Activated naive CD4-positive, alpha-beta T cell treated with anti-CD3 and anti-CD28 coated beads for 36 hours (primary cell): ENCODE measurements at regions not wholly inside any gene's neighbourhood (a gene's known extent, or its start where the extent isn't known, plus 50 kb on each side); places are given as distances from the start of the nearest gene placed in this dataset.

ENCODE experiments used
- CTCF ChIA-PET: fragments of 350-600 bp; sonication (Branson Sonifier 250); formaldehyde crosslinking; loops from one replicate; lab custom pipeline; 2021; ENCODE audit warnings: antibody characterized with exemption; lab: Charles Lee
- DNase-seq: peaks from one replicate; pipeline ENCODE4 v3.0.0-alpha.2; 2020
- H3K27ac Mint-ChIP-seq: one replicate; pipeline ENCODE4 v1.8.0; 2021; ENCODE audit warnings: mild to moderate bottlenecking, mixed read lengths
- H3K27me3 Mint-ChIP-seq: one replicate; pipeline ENCODE4 v1.8.0; 2021; ENCODE audit warnings: low read depth, mixed read lengths
- H3K36me3 Mint-ChIP-seq: one replicate; pipeline ENCODE4 v1.8.0; 2021; ENCODE audit warnings: low read depth, mixed read lengths
- H3K4me1 Mint-ChIP-seq: one replicate; pipeline ENCODE4 v1.8.0; 2021; ENCODE audit warnings: low read depth, mixed read lengths
- H3K4me3 Mint-ChIP-seq: one replicate; pipeline ENCODE4 v1.8.0; 2021; ENCODE audit warnings: mild to moderate bottlenecking, moderate library complexity, mixed read lengths
- H3K9me3 Mint-ChIP-seq: one replicate; pipeline ENCODE4 v1.8.0; 2021; ENCODE audit warnings: mixed read lengths
- intact Hi-C: fragments of 100-400 bp; cut with micrococcal nuclease; formaldehyde crosslinking; loops from one replicate; pipeline ENCODE4 v1.15.1; 2023

- Mint-ChIP-seq H3K27me3 (no peaks in the 10 kb centered on the region), H3K27ac (no peak overlapping the region), H3K36me3 (no peaks in the 10 kb centered on the region), H3K9me3 (peaks cover 4% of the 10 kb centered on the region), H3K4me1 (no peaks in the 10 kb centered on the region), H3K4me3 (no peak overlapping the region)
- DNase-seq, result no peak
- CTCF ChIA-PET, result no interaction called here
- intact Hi-C loops, result no loop called here
Observed at GRCh38 chr5:164959761-164960160, 1454.3 kb downstream of the MAT2B start.

- DNase-seq, result no peak
- CTCF ChIA-PET, result no interaction called here
- H3K4me3 Mint-ChIP-seq, result no peak overlapping the region
- H3K36me3 Mint-ChIP-seq, result no peaks in the 10 kb centered on the region
- H3K27ac Mint-ChIP-seq, result no peak overlapping the region
- no peaks in the 10 kb centered on the region for H3K27me3 Mint-ChIP-seq
- intact Hi-C loops, result no loop called here
- peaks cover 1% of the 10 kb centered on the region for H3K9me3 Mint-ChIP-seq
- no peaks in the 10 kb centered on the region for H3K4me1 Mint-ChIP-seq
Observed at GRCh38 chr5:164962329-164962961, 1457.0 kb downstream of the MAT2B start.

- CTCF ChIA-PET, result no interaction called here
- intact Hi-C loops, result no loop called here
- Mint-ChIP-seq H3K9me3 (no peaks in the 10 kb centered on the region), H3K36me3 (no peaks in the 10 kb centered on the region), H3K4me1 (no peaks in the 10 kb centered on the region), H3K27ac (no peak overlapping the region), H3K27me3 (no peaks in the 10 kb centered on the region), H3K4me3 (no peak overlapping the region)
- DNase-seq, result no peak
Observed at GRCh38 chr5:164966611-164967010, 1461.2 kb downstream of the MAT2B start.

GRCh38 chr5:164967354-164967753 lies 1461.9 kb downstream of the MAT2B start:
- Mint-ChIP-seq H3K4me3 (no peak overlapping the region), H3K4me1 (no peaks in the 10 kb centered on the region), H3K9me3 (no peaks in the 10 kb centered on the region), H3K36me3 (no peaks in the 10 kb centered on the region), H3K27ac (no peak overlapping the region), H3K27me3 (no peaks in the 10 kb centered on the region)
- DNase-seq, result no peak
- CTCF ChIA-PET, result no interaction called here
- intact Hi-C loops, result no loop called here

- DNase-seq, result no peak
- CTCF ChIA-PET, result no interaction called here
- Mint-ChIP-seq H3K9me3 (peaks cover 20% of the 10 kb centered on the region), H3K4me3 (no peak overlapping the region), H3K27ac (no peak overlapping the region), H3K4me1 (no peaks in the 10 kb centered on the region), H3K27me3 (no peaks in the 10 kb centered on the region), H3K36me3 (no peaks in the 10 kb centered on the region)
- intact Hi-C loops, result no loop called here
Observed at GRCh38 chr5:164972973-164973372, 1467.6 kb downstream of the MAT2B start.

- Mint-ChIP-seq H3K27me3 (no peaks in the 10 kb centered on the region), H3K4me3 (no peak overlapping the region), H3K9me3 (peaks cover 23% of the 10 kb centered on the region), H3K27ac (no peak overlapping the region), H3K4me1 (no peaks in the 10 kb centered on the region), H3K36me3 (no peaks in the 10 kb centered on the region)
- no peak for DNase-seq
- CTCF ChIA-PET, result no interaction called here
- intact Hi-C loops, result no loop called here
Observed at GRCh38 chr5:164975986-164976385, 1470.6 kb downstream of the MAT2B start.

- H3K9me3 Mint-ChIP-seq, result peaks cover 16% of the 10 kb centered on the region
- DNase-seq, result no peak
- no peaks in the 10 kb centered on the region for H3K27me3 Mint-ChIP-seq
- no peaks in the 10 kb centered on the region for H3K36me3 Mint-ChIP-seq
- H3K4me1 Mint-ChIP-seq, result no peaks in the 10 kb centered on the region
- no peak overlapping the region for H3K27ac Mint-ChIP-seq
- CTCF ChIA-PET, result interaction anchor here (0.6 kb wide), 1 partner anchor 106 kb away, joined by 3 read pairs; no protein-coding TSS in a partner anchor
- intact Hi-C loops, result no loop called here
- no peak overlapping the region for H3K4me3 Mint-ChIP-seq
Observed at GRCh38 chr5:164980480-164980879, 1475.1 kb downstream of the MAT2B start.

- H3K4me1 Mint-ChIP-seq, result no peaks in the 10 kb centered on the region
- DNase-seq, result no peak
- H3K27ac Mint-ChIP-seq, result no peak overlapping the region
- intact Hi-C loops, result no loop called here
- H3K27me3 Mint-ChIP-seq, result no peaks in the 10 kb centered on the region
- H3K9me3 Mint-ChIP-seq, result peaks cover 8% of the 10 kb centered on the region
- CTCF ChIA-PET, result no interaction called here
- H3K36me3 Mint-ChIP-seq, result no peaks in the 10 kb centered on the region
- H3K4me3 Mint-ChIP-seq, result no peak overlapping the region
Observed at GRCh38 chr5:164998142-164998541, 1492.7 kb downstream of the MAT2B start.

- intact Hi-C loops, result no loop called here
- H3K27me3 Mint-ChIP-seq, result no peaks in the 10 kb centered on the region
- CTCF ChIA-PET, result no interaction called here
- no peaks in the 10 kb centered on the region for H3K4me1 Mint-ChIP-seq
- H3K36me3 Mint-ChIP-seq, result no peaks in the 10 kb centered on the region
- peaks cover 8% of the 10 kb centered on the region for H3K9me3 Mint-ChIP-seq
- H3K4me3 Mint-ChIP-seq, result no peak overlapping the region
- H3K27ac Mint-ChIP-seq, result no peak overlapping the region
- no peak for DNase-seq
Observed at GRCh38 chr5:164998590-164998989, 1493.2 kb downstream of the MAT2B start.

- H3K4me3 Mint-ChIP-seq, result no peak overlapping the region
- H3K27ac Mint-ChIP-seq, result no peak overlapping the region
- no peaks in the 10 kb centered on the region for H3K4me1 Mint-ChIP-seq
- intact Hi-C loops, result no loop called here
- peaks cover 5% of the 10 kb centered on the region for H3K9me3 Mint-ChIP-seq
- H3K36me3 Mint-ChIP-seq, result no peaks in the 10 kb centered on the region
- H3K27me3 Mint-ChIP-seq, result no peaks in the 10 kb centered on the region
- CTCF ChIA-PET, result no interaction called here
- DNase-seq, result no peak
Observed at GRCh38 chr5:165000479-165001190, 1495.2 kb downstream of the MAT2B start.

GRCh38 chr5:165003283-165003682 lies 1497.9 kb downstream of the MAT2B start:
- intact Hi-C loops, result no loop called here
- CTCF ChIA-PET, result no interaction called here
- H3K36me3 Mint-ChIP-seq, result no peaks in the 10 kb centered on the region
- no peak overlapping the region for H3K4me3 Mint-ChIP-seq
- H3K27me3 Mint-ChIP-seq, result no peaks in the 10 kb centered on the region
- DNase-seq, result no peak
- peaks cover 7% of the 10 kb centered on the region for H3K9me3 Mint-ChIP-seq
- no peak overlapping the region for H3K27ac Mint-ChIP-seq
- no peaks in the 10 kb centered on the region for H3K4me1 Mint-ChIP-seq

- H3K27ac Mint-ChIP-seq, result no peak overlapping the region
- H3K4me3 Mint-ChIP-seq, result no peak overlapping the region
- no peak for DNase-seq
- peaks cover 7% of the 10 kb centered on the region for H3K9me3 Mint-ChIP-seq
- H3K27me3 Mint-ChIP-seq, result no peaks in the 10 kb centered on the region
- H3K4me1 Mint-ChIP-seq, result no peaks in the 10 kb centered on the region
- no peaks in the 10 kb centered on the region for H3K36me3 Mint-ChIP-seq
- CTCF ChIA-PET, result no interaction called here
- intact Hi-C loops, result no loop called here
Observed at GRCh38 chr5:165004175-165004574, 1498.8 kb downstream of the MAT2B start.

GRCh38 chr5:165014439-165014838 lies 1509.0 kb downstream of the MAT2B start:
- Mint-ChIP-seq H3K27ac (no peak overlapping the region), H3K4me1 (no peaks in the 10 kb centered on the region), H3K9me3 (peaks cover 23% of the 10 kb centered on the region), H3K27me3 (no peaks in the 10 kb centered on the region), H3K36me3 (no peaks in the 10 kb centered on the region), H3K4me3 (no peak overlapping the region)
- intact Hi-C loops, result no loop called here
- DNase-seq, result no peak
- CTCF ChIA-PET, result no interaction called here
